ENCODE measurements at regions not wholly inside any gene's neighbourhood (a gene's known extent, or its start where the extent isn't known, plus 50 kb on each side); places are given as distances from the start of the nearest gene placed in this dataset.

GRCh38 chr13:104043184-104043583, 977.0 kb upstream of the SLC10A2 start:
- no peak for DNase-seq

DNA sequence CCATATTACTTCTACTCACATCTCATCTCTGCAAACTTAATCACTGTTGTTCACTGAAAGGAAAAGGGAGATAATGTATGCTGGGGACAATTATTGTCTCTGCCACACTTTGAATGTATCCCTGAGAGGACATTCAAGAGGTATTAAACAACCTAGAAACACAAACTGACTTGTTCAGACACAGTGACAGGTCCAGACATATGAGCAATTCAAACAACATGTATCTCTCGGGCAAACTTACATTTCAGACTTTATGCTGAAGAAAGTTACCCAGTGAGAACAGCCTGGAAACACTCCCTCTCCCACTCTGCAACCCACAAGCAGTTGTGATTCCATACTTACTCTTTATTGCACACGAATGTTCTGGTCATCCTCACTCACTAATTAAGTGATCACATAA, 968.7 kb upstream of the SLC10A2 start:
- DNase-seq = no peak

DNA sequence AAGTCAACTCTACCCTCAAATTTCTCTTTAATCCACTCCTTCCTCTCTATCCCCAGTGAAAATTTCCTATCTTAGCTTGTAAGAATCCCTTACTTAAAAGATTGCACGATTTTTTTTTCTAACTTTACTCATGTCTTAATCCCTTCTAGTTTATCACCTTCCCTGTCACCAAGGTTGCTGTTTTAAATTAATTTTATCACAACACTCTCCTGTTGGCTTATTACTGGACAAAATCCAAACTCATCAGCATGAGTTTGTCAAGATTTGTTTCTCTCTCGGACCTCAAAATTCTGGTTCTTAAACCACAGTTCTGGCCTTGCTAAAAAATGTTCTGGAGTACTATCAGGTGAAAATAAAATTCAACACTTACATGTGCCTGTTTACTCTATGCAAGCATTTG, 959.1 kb upstream of the SLC10A2 start:
- no peak for DNase-seq

GRCh38 chr13:104024416-104025170, 958.4 kb upstream of the SLC10A2 start:
- no peak for DNase-seq

DNA sequence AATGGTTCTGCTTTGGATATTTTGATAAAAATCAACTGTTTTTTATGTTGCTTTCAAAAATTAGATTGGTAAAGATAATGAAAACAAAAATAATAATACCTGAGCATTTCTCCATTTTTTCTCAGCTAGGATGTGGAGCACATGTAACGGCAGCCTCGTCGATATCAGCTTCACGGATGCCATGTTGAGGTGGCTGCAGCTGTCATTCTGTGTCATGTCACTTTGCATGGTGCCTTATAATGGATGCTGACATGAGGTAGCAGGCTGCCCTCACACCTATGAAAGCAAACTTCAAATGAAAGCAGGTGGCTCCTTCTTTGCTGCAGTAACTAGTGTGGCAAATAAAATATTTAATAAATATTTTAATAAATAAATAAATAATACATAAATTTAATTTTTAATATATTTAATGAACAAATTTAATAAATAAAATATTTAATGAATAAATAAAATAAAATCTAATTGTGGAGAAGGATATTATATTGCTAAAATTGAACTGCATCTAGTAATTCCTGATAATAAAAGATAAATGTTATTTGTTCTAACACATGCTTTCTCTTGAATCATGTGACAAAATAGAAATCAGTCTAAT, 955.7 kb upstream of the SLC10A2 start:
- no peak for DNase-seq

- DNase-seq = no peak
These were observed 951.1 kb upstream of the SLC10A2 start for GRCh38 chr13:104017317-104017716.

- no peak for DNase-seq
These were observed 949.6 kb upstream of the SLC10A2 start for GRCh38 chr13:104015646-104016396.

DNA sequence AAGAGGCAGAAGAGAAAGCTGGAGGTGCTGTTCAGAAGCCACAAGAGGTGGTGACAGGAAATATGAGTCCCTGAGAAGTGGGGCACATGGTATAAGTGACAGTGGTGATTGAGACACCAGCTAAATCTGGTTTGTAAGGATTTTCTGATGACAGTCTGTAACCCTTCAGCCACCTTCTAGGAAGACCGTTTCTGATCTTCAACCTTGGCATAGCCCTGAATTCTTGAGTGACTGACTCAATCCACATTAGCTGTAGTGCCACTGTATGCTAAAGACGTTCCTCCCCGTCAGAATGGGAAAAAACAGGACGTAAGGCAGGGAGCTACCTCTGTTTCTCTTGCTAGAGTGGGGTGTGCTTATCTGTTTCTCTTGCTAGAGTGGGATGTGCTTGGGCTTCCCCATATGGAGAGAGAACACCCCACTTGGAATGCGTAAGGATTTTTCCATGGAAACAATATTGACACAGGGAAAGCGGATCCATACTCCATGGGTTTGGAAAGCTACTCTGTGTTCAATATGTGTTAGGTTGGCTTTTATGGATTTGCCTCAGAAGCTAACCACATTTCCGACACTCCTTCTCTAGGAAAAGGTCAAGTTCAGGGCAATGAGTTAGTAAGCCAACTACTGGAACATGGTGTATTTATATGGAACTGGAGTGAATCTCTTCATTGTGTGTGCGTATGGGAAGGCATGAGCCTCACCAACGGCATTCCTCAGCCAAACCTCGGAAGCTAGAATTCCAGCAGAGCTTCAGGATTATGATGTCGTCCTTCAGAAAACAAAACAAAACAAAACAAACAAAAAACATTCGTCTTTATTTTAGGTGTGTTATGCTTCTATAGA, 948.8 kb upstream of the SLC10A2 start:
- no peak for DNase-seq

DNA sequence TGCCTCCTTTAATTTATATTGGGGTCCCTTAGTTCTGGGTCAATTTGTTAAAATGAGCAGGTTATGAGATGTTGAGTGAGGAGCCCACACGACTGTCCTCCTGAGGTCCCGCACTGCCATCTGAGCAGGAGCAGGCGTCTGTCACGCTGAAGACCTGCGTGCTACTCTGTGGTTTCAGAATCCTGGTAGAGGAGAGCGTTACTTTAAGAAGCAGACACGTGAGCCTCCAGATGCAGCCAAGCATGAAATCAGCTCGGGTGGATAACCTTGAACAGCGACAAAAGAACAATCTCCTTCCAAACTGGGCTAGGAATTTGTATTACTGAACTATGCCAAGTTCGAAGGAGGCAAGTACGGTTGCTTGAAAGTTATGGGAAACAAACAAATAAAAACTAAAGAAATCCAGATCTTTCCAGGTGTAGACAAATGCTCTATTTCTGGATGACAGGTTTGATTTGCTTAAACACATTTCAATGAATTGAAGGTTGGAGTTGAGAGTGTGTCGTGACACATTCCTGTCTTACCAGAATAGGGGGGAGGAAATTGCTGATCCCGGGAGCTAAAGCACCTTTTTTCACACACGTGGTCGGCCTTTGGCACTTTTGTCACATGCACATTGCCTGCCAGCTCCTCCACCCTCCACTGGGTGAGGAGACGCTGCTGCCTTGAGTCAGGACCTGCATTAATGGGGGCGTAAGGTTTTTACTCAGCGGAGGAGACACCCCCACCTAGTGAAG, 945.5 kb upstream of the SLC10A2 start:
- peak; percentile 6 for DNase-seq

GRCh38 chr13:104008541-104009435, 942.6 kb upstream of the SLC10A2 start:
- no peak for DNase-seq

DNA sequence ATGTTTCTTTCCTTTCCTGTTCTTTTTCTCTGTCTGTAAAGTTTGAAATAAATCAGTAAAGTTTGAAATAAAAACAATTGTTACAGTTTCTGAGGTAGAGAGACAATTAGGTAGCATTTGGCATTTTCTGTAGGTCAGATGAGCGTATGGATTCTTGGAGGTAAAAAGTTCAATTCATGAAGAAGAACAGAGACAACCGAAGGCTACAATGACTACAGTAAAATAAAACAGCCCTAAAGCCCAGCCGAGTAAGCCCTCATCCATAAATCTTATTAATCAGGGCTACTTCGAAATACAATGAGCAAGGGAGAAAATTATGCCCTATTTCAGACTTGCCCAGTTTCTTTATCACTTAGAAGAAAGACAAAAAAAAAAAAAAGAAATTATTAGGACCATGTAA, 941.9 kb upstream of the SLC10A2 start:
- no peak for DNase-seq

GRCh38 chr13:104006625-104007075, 940.4 kb upstream of the SLC10A2 start:
- no peak for DNase-seq

- no peak for DNase-seq
These were observed 938.4 kb upstream of the SLC10A2 start for GRCh38 chr13:104004572-104004971.

DNA sequence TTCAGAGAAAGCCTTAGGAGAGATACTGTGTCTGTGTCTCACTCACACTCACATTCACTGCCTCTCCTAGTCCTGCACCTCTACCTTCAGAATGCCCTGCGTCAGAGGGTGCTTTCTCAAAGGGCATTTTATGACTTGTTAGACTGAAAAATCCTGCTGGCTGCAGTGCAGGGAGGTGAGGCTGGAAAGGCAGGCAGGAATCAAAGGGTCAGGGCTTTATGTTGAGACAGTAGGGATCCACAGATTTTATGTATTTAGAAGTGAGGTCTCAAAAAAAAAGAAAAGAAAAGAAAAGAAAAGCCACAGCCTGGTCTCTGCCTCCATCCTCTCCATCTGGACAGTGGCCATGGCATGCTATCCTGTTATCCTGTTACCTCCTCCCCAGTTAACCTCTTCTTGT, 936.0 kb upstream of the SLC10A2 start:
- DNase-seq = no peak

GRCh38 chr13:104001766-104002165, 935.5 kb upstream of the SLC10A2 start:
- no peak for DNase-seq

DNA sequence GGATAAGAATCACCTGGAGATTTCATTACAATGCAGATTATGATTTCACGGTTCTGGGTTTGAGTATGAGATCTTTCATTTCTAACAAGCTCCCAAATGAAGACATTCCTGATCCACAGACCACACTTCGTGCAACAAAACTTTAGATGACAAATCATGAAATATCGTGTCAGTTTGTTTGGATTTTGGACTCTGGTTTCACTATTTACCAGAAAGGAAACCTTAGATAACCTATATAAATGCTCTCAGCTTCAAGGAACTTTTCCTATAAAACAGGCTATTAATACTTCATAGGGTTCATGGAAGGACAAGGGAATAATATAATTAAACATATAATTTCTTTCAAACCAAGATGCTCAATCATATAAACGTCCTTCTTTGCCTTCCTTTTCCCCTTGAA, 930.5 kb upstream of the SLC10A2 start:
- DNase-seq = no peak

DNA sequence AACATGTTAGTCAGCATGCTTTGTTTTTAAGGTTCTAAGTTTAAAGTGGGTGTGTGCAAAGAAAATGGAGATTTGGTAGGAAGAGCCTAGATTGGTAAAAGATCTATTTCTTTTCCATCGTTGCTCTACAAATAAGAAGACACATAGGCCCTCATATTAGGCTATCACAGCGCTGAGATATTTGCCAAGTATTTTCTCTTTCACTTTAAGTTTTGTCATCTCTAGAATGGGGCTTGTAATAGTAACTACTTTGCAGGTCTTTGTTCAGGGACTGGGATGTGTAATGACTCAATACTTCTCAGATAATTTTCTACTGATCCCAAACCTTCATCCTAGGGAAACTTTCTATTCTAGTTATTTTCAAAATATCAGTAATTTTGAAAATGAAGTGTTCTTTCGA, 917.7 kb upstream of the SLC10A2 start:
- DNase-seq = no peak

- DNase-seq = no peak
These were observed 910.2 kb upstream of the SLC10A2 start for GRCh38 chr13:103976371-103976770.

- no peak for DNase-seq
These were observed 907.5 kb upstream of the SLC10A2 start for GRCh38 chr13:103973740-103974139.

DNA sequence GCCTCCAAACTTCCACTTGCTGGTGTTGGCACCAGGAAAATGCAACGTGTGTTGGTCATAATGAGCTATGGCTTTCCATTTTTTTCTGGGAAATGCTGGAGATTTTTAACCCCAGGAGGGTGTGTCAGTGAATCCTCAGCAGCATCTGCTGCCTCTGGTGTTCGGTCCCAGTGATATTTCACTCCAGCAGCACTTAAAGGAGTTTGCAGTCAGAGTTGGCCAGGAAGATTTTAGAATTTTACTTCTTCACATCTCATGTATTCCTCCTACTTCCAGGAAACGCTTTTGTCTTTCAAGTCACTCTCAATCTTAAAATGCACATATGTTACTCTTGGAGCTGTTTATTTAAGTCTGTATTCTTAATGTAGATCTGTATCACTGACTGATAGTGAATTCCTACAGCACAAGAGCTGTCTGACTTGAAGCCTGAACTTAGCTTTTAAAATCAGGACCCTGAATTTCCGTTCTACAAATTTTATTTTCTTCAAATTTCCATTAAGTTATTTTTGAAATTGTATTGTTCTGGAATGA, 903.4 kb upstream of the SLC10A2 start:
- DNase-seq = no peak
